ENCODE measurements at regions not wholly inside any gene's neighbourhood (a gene's known extent, or its start where the extent isn't known, plus 50 kb on each side); places are given as distances from the start of the nearest gene placed in this dataset.

GRCh38 chr11:109192864-109193263, 229.1 kb upstream of the C11orf87 start:
- Histone ChIP-seq H2AFZ (ENCODE audit: low read depth) (no peak overlapping the region), H3K4me3 (IDR thresholded peaks at IDR 0.05; ENCODE audit: insufficient read depth, low read depth, low read length) (no peak overlapping the region), H4K20me1 (ENCODE audit: insufficient read depth) (no peaks in the 10 kb centered on the region), H3K4me1 (ENCODE audit: low read depth, poor library complexity, severe bottlenecking) (peaks cover 5% of the 10 kb centered on the region), H3K36me3 (ENCODE audit: insufficient read depth) (no peaks in the 10 kb centered on the region), H3K27me3 (ENCODE audit: insufficient read depth, low read depth) (no peaks in the 10 kb centered on the region), H3K9ac (no peak overlapping the region), H3K79me2 (ENCODE audit: insufficient read depth, low read depth) (no peaks in the 10 kb centered on the region), H3K4me2 (no peak overlapping the region), H3K27ac (no peak overlapping the region)
- no peak for TF ChIP-seq CTCF (conservative IDR thresholded peaks at IDR 0.05; ENCODE audit: low read depth, low read length)

GRCh38 chr11:109193880-109194279, 228.1 kb upstream of the C11orf87 start:
- Histone ChIP-seq H3K4me1 (ENCODE audit: low read depth, poor library complexity, severe bottlenecking) (peaks cover 6% of the 10 kb centered on the region), H3K9ac (no peak overlapping the region), H3K36me3 (ENCODE audit: insufficient read depth) (no peaks in the 10 kb centered on the region), H3K4me2 (no peak overlapping the region), H3K27me3 (ENCODE audit: insufficient read depth, low read depth) (no peaks in the 10 kb centered on the region), H3K4me3 (IDR thresholded peaks at IDR 0.05; ENCODE audit: insufficient read depth, low read depth, low read length) (no peak overlapping the region), H2AFZ (ENCODE audit: low read depth) (no peak overlapping the region), H3K79me2 (ENCODE audit: insufficient read depth, low read depth) (no peaks in the 10 kb centered on the region), H3K27ac (no peak overlapping the region), H4K20me1 (ENCODE audit: insufficient read depth) (no peaks in the 10 kb centered on the region)
- no peak for TF ChIP-seq CTCF (conservative IDR thresholded peaks at IDR 0.05; ENCODE audit: low read depth, low read length)

DNA sequence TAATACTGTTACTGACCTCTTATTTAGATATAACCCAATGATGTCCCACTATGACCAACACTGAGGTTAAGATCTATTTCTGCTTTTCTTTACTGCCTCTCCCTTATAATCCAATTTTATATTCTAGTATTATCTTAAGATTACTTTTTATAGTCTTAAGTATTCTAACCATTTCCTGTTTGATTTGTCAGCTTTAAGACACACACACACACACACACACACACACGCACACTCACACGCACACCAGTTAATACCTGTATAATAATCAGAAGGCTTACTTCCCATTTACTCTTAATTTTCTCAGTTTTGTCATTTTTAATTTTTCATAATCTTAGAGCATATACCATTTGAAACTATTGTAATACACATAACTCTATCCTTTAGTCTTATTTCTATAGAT, 226.0 kb upstream of the C11orf87 start:
- Histone ChIP-seq H3K4me2 (no peak overlapping the region), H3K9ac (no peak overlapping the region), H3K4me1 (ENCODE audit: low read depth, poor library complexity, severe bottlenecking) (peaks cover 6% of the 10 kb centered on the region), H3K36me3 (ENCODE audit: insufficient read depth) (no peaks in the 10 kb centered on the region), H2AFZ (ENCODE audit: low read depth) (no peak overlapping the region), H4K20me1 (ENCODE audit: insufficient read depth) (no peaks in the 10 kb centered on the region), H3K27ac (no peak overlapping the region), H3K27me3 (ENCODE audit: insufficient read depth, low read depth) (no peaks in the 10 kb centered on the region), H3K79me2 (ENCODE audit: insufficient read depth, low read depth) (no peaks in the 10 kb centered on the region), H3K4me3 (IDR thresholded peaks at IDR 0.05; ENCODE audit: insufficient read depth, low read depth, low read length) (no peak overlapping the region)
- TF ChIP-seq CTCF (conservative IDR thresholded peaks at IDR 0.05; ENCODE audit: low read depth, low read length): no peak

GRCh38 chr11:109197656-109198055, 224.3 kb upstream of the C11orf87 start:
- Histone ChIP-seq H2AFZ (ENCODE audit: low read depth) (no peak overlapping the region; the same call in 1 of the 2 replicates), H3K4me2 (no peak overlapping the region; the same call in 1 of the 2 replicates), H3K4me3 (IDR thresholded peaks at IDR 0.05; ENCODE audit: insufficient read depth, low read depth, low read length) (no peak overlapping the region), H4K20me1 (ENCODE audit: insufficient read depth) (no peaks in the 10 kb centered on the region), H3K9ac (no peak overlapping the region), H3K4me1 (ENCODE audit: low read depth, poor library complexity, severe bottlenecking) (peaks cover 6% of the 10 kb centered on the region), H3K27ac (no peak overlapping the region), H3K79me2 (ENCODE audit: insufficient read depth, low read depth) (no peaks in the 10 kb centered on the region), H3K27me3 (ENCODE audit: insufficient read depth, low read depth) (no peaks in the 10 kb centered on the region), H3K36me3 (ENCODE audit: insufficient read depth) (no peaks in the 10 kb centered on the region)
- TF ChIP-seq CTCF (conservative IDR thresholded peaks at IDR 0.05; ENCODE audit: low read depth, low read length): no peak
